Gastrocnemius medialis (tissue), 4 donors: ENCODE measurements at regions not wholly inside any gene's neighbourhood (a gene's known extent, or its start where the extent isn't known, plus 50 kb on each side); places are given as distances from the start of the nearest gene placed in this dataset.

Source experiments
- CTCF ChIP-seq, 5 experiments: fragments of 450-650 bp in 3 of 5; fragments of 200-600 bp in 2 of 5; sonication (generic) in 2 of 5; IDR thresholded peaks in 4 of 5; conservative IDR thresholded peaks in 1 of 5; 1 replicate in 4 of 5; 2 replicates in 1 of 5; pipeline ENCODE4 v1.5.1; 2016 to 2019; ENCODE audit warnings: antibody characterized with exemption in 5 of 5, mild to moderate bottlenecking in 3 of 5, moderate library complexity in 3 of 5
- POLR2A ChIP-seq, 2 donors: fragments of 450-650 bp; IDR thresholded peaks; one replicate each; pipeline ENCODE4 v1.6.1; 2017; ENCODE audit warnings: antibody characterized with exemption in 2 of 2, mild to moderate bottlenecking in 2 of 2, moderate library complexity in 2 of 2

GRCh38 chr6:148612043-148612442 lies 134.8 kb upstream of the UST start:
- TF ChIP-seq CTCF (IDR thresholded peaks at IDR 0.05 in 4 of 5, conservative IDR thresholded peaks at IDR 0.05 in 1 of 5): no peak
- no peak for TF ChIP-seq POLR2A (IDR thresholded peaks at IDR 0.05)
